Nephron (organoid): ENCODE measurements at regions not wholly inside any gene's neighbourhood (a gene's known extent, or its start where the extent isn't known, plus 50 kb on each side); places are given as distances from the start of the nearest gene placed in this dataset.

Experiments
- H3K27ac Mint-ChIP-seq, 3 experiments: 2 replicates each; pipeline ENCODE4 v1.8.0; 2020; ENCODE audit warnings: mixed read lengths in 3 of 3, mild to moderate bottlenecking in 2 of 3, moderate library complexity in 1 of 3
- H3K27me3 Mint-ChIP-seq: 2 replicates; pipeline ENCODE4 v1.8.0; 2021; ENCODE audit warnings: low read depth, mild to moderate bottlenecking, moderate library complexity, mixed read lengths
- H3K36me3 Mint-ChIP-seq: 2 replicates; pipeline ENCODE4 v1.8.0; 2020; ENCODE audit warnings: low read depth, mixed read lengths
- H3K4me1 Mint-ChIP-seq: 2 replicates; pipeline ENCODE4 v1.8.0; 2020; ENCODE audit warnings: mixed read lengths
- H3K4me3 Mint-ChIP-seq, 3 experiments: 2 replicates each; pipeline ENCODE4 v1.8.0; 2020; ENCODE audit warnings: mild to moderate bottlenecking in 3 of 3, mixed read lengths in 3 of 3, moderate library complexity in 2 of 3
- H3K9me3 Mint-ChIP-seq: 2 replicates; pipeline ENCODE4 v1.8.0; 2020; ENCODE audit warnings: mixed read lengths
- TF ChIP-seq, protein P1 (sequence below), 3 experiments: fragments of 200-600 bp; sonication (generic); IDR thresholded peaks; one replicate each; pipeline ENCODE4 v1.5.0; 2021; ENCODE audit warnings: antibody characterized with exemption in 3 of 3; ENCODE audit not compliant: unreplicated experiment in 3 of 3

DNA sequence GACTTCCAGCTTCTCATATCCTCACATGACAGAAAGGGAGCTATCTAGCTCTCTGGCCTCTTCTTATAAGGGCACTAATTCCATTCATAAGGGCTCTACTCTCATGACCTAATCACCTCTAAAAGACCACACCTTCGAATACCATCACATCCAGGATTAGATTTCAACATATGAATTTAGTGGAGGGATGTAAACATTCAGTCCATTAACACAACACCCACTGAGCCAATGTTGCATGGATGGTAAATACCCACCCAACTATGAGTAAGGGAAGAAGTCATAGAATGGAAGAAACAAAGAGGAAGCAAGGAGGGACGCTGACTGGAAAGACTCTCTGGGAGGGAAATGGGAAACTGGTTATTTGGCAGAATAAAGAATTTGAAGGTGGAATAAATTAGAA, 112.6 kb upstream of the CCDC112 start:
- TF ChIP-seq, protein P1, sequence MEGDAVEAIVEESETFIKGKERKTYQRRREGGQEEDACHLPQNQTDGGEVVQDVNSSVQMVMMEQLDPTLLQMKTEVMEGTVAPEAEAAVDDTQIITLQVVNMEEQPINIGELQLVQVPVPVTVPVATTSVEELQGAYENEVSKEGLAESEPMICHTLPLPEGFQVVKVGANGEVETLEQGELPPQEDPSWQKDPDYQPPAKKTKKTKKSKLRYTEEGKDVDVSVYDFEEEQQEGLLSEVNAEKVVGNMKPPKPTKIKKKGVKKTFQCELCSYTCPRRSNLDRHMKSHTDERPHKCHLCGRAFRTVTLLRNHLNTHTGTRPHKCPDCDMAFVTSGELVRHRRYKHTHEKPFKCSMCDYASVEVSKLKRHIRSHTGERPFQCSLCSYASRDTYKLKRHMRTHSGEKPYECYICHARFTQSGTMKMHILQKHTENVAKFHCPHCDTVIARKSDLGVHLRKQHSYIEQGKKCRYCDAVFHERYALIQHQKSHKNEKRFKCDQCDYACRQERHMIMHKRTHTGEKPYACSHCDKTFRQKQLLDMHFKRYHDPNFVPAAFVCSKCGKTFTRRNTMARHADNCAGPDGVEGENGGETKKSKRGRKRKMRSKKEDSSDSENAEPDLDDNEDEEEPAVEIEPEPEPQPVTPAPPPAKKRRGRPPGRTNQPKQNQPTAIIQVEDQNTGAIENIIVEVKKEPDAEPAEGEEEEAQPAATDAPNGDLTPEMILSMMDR (IDR thresholded peaks at IDR 0.05; ENCODE audit: unreplicated experiment in 3 of 3), result no peak
- peaks cover 8% of the 10 kb centered on the region for H3K9me3 Mint-ChIP-seq
- H3K4me3 Mint-ChIP-seq, result no peak overlapping the region
- peaks cover 3% of the 10 kb centered on the region for H3K27me3 Mint-ChIP-seq
- H3K36me3 Mint-ChIP-seq, result no peaks in the 10 kb centered on the region
- no peak overlapping the region for H3K27ac Mint-ChIP-seq
- H3K4me1 Mint-ChIP-seq, result peaks cover 4% of the 10 kb centered on the region

DNA sequence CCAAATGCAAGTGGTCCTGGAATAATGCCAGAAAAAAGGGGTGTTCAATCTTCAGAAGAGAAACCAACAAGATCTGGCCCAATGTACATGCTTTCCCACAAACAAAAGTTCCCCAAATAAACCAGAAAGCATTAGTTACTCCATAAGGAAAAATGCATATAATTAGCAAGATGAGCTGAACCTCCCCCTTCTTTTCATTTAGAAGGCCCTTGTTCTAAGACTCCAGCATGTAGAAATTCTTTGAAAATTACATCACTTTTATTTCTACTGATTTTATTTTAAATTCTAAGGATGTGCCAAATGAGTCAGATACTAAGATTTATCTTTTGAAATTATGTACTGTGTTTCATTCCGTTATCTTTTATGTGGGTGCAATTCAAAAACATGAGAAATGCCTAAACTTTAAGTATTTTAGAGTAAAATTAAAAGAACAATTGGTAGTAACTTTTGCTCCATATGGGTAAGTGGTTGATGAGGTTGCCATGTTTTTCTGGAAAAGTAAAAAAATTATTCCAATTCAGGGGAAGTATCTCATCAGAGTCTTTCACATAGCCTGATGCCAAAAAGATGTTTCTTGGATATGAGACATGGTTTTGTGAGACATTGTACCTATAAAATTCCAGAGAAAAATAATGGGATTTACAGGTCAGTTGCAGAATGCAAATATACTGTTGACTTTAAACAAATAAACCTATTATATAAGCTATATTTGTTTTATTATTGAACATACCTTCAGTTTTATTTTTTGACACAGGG, 106.5 kb upstream of the CCDC112 start:
- Mint-ChIP-seq H3K36me3 (no peaks in the 10 kb centered on the region), H3K27ac (no peak overlapping the region), H3K27me3 (peaks cover 3% of the 10 kb centered on the region), H3K4me1 (no peaks in the 10 kb centered on the region), H3K9me3 (peaks cover 11% of the 10 kb centered on the region), H3K4me3 (no peak overlapping the region)
- TF ChIP-seq, protein P1 (IDR thresholded peaks at IDR 0.05; ENCODE audit: unreplicated experiment in 3 of 3), result no peak

DNA sequence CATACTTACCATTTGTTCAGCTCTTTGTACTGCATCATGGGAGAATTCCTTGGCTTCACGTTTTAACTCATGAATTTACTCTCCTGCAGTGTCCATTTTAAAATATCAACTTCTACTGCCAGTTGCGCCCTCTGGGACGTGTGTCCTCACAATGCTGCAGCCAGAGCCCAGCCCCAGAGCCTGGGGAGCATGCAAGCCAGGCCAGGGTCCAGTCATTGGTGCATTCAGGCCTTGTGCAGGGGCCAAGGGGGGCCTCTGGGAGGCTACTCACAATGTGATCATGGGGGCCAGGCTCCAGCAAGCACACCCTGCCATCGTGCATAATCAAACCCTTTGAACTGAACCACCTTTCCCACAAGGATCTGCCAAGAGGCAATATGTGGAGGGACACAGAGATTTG, 105.6 kb upstream of the CCDC112 start:
- Mint-ChIP-seq H3K27ac (no peak overlapping the region), H3K4me3 (no peak overlapping the region), H3K9me3 (peaks cover 11% of the 10 kb centered on the region), H3K27me3 (peaks cover 3% of the 10 kb centered on the region), H3K36me3 (no peaks in the 10 kb centered on the region), H3K4me1 (no peaks in the 10 kb centered on the region)
- TF ChIP-seq, protein P1 (IDR thresholded peaks at IDR 0.05; ENCODE audit: unreplicated experiment in 3 of 3), result no peak

DNA sequence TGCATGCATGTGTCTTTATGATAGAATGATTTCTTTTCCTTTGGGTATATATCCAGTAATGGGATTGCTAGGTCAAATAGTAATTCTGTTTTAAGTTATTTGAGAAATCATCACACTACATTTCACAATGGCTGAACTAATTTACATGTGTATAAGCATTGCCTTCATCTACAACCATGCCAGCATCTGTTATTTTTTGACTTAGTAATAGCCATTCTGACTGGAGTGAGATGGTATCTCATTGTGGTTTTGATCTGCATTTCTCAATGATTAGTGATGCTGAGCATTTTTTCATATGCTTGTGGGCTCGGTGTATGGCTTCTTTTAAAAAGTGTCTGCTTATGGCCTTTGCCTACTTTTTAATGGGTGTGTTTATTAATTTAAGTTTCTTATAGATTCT, 102.3 kb upstream of the CCDC112 start:
- no peaks in the 10 kb centered on the region for H3K27me3 Mint-ChIP-seq
- no peaks in the 10 kb centered on the region for H3K36me3 Mint-ChIP-seq
- H3K4me1 Mint-ChIP-seq, result no peaks in the 10 kb centered on the region
- TF ChIP-seq, protein P1 (IDR thresholded peaks at IDR 0.05; ENCODE audit: unreplicated experiment in 3 of 3), result no peak
- no peak overlapping the region for H3K27ac Mint-ChIP-seq
- H3K4me3 Mint-ChIP-seq, result no peak overlapping the region
- H3K9me3 Mint-ChIP-seq, result peaks cover 11% of the 10 kb centered on the region

DNA sequence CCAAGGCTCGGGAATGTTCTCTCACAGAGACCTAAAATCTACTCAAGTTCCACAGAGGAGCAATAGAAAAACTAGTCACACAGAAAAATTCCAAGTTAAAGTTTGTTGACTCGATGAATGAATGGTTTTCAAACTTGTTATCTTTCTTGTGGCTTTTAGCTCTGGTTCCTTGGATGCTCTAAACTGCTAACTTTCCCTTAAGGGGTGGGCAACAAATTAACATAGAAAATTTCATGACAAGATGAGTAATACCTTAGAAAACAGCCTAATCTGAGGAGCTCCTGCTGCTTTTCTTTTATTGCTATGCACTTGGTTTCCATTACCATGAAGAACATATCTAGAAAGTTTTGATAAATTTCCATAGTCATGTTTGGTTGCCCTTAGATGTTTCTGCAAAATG, 100.2 kb upstream of the CCDC112 start:
- Mint-ChIP-seq H3K36me3 (no peaks in the 10 kb centered on the region), H3K9me3 (peaks cover 11% of the 10 kb centered on the region), H3K4me3 (no peak overlapping the region), H3K27me3 (no peaks in the 10 kb centered on the region), H3K27ac (no peak overlapping the region), H3K4me1 (no peaks in the 10 kb centered on the region)
- TF ChIP-seq, protein P1 (IDR thresholded peaks at IDR 0.05; ENCODE audit: unreplicated experiment in 3 of 3), result no peak

DNA sequence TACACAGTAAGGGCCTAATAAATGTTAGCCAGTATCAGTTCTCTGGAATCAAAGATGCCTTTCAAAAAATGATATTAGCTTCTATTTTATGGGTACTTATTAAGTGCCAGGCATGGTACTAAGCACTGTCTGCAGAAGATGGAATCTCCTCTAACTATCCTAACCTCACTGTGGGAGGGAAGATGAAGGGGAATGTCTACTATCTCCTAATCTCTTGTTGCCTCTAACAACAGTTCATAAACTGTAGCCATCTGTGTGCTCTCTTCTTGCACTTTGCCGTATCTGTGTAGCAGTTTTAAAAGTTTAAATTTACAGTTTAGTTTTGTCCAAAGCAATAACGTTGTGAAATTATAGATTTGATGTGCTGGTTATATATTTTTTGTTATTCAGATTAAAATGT, 99.6 kb upstream of the CCDC112 start:
- Mint-ChIP-seq H3K4me1 (no peaks in the 10 kb centered on the region), H3K36me3 (no peaks in the 10 kb centered on the region), H3K27me3 (no peaks in the 10 kb centered on the region), H3K4me3 (no peak overlapping the region), H3K9me3 (peaks cover 7% of the 10 kb centered on the region), H3K27ac (no peak overlapping the region)
- TF ChIP-seq, protein P1 (IDR thresholded peaks at IDR 0.05; ENCODE audit: unreplicated experiment in 3 of 3), result no peak
